C4-2B (cell line): ENCODE measurements at regions not wholly inside any gene's neighbourhood (a gene's known extent, or its start where the extent isn't known, plus 50 kb on each side); places are given as distances from the start of the nearest gene placed in this dataset.

Source experiments
- ZFX ChIP-seq: fragments of 450-650 bp; IDR thresholded peaks from 2 replicates; pipeline ENCODE4 v1.6.1; 2017
- TF ChIP-seq, protein P1 (sequence below): fragments of 450-650 bp; conservative IDR thresholded peaks from 2 replicates; pipeline ENCODE4 v1.5.1; 2017; ENCODE audit warnings: mild to moderate bottlenecking

DNA sequence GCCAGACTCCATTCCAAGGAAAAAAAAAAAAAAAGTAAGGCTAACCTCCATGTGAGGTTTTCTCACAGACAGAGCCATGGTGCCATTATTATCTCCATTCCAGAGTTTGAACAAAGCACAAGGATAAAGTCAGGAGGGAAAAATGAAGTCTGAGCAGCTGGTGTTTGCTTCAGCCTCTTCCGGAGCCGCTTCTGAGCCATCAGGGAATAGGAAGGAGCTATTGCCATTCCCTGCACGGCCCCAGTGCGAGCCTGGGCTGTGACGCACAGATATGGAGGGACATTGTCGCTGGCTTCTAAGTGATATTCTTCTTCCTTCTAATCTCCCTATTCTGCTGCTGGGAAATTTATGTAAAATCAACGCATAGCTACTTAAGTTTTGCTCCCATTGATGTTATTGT, 69.5 kb upstream of the PIRT start:
- TF ChIP-seq, protein P1, sequence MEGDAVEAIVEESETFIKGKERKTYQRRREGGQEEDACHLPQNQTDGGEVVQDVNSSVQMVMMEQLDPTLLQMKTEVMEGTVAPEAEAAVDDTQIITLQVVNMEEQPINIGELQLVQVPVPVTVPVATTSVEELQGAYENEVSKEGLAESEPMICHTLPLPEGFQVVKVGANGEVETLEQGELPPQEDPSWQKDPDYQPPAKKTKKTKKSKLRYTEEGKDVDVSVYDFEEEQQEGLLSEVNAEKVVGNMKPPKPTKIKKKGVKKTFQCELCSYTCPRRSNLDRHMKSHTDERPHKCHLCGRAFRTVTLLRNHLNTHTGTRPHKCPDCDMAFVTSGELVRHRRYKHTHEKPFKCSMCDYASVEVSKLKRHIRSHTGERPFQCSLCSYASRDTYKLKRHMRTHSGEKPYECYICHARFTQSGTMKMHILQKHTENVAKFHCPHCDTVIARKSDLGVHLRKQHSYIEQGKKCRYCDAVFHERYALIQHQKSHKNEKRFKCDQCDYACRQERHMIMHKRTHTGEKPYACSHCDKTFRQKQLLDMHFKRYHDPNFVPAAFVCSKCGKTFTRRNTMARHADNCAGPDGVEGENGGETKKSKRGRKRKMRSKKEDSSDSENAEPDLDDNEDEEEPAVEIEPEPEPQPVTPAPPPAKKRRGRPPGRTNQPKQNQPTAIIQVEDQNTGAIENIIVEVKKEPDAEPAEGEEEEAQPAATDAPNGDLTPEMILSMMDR: no peak
- no peak for TF ChIP-seq ZFX
